ENCODE measurements at regions not wholly inside any gene's neighbourhood (a gene's known extent, or its start where the extent isn't known, plus 50 kb on each side); places are given as distances from the start of the nearest gene placed in this dataset.

DNA sequence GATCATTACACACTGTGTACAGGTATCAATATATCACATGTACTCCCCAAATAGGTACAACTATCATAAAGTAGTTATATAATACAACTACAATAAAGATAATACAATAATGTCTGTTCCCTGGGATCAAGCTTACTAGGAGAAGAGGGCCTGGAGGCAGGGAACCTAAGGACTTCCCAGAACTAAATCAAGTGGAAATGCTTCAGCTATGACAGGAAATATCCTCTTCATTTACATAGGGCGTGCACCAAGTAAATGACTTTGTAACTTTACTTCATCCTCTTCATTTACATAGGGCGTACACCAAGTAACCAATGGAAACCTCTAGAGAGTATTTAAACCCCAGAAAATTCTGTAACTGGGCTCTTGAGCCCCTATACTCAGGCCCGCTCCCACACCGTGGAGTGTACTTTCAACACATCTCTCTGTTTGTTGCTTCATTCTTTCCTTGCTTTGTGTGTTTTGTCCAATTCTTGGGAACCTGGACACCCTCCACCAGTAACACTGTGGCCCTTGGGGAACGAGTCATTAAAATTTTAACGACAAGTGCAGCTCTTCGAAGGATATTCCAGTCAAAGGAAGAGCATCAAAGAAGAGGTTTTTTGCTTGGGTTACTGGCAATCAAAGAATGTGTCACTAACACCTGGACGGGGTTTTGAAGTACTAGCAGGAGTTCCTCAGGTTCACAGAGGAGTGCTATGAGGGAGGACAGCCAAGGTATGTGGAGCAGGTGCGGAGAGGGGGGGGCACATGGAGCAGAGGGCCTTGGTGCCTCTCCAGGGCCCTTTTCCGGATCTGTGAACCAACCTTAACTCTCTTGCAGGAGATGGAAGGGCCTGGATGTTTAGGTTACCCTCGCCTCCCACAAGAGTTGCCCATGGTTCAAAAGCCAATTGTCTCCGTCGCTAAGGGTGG lies 106.6 kb upstream of the DAP start:
- H3K27me3 ChIP-seq (ENCODE audit: insufficient read depth, low read length): no peaks in the 10 kb centered on the region
- H3K9me3 ChIP-seq (ENCODE audit: low read length): no peaks in the 10 kb centered on the region
- no peak overlapping the region for H2AFZ ChIP-seq (ENCODE audit: low read depth, low read length)
- H3K4me1 ChIP-seq (ENCODE audit: insufficient read depth, low read length): no peaks in the 10 kb centered on the region
- H3K36me3 ChIP-seq (ENCODE audit: insufficient read depth, low read length): no peaks in the 10 kb centered on the region
- H3K4me3 ChIP-seq (ENCODE audit: low read length): no peak overlapping the region

DNA sequence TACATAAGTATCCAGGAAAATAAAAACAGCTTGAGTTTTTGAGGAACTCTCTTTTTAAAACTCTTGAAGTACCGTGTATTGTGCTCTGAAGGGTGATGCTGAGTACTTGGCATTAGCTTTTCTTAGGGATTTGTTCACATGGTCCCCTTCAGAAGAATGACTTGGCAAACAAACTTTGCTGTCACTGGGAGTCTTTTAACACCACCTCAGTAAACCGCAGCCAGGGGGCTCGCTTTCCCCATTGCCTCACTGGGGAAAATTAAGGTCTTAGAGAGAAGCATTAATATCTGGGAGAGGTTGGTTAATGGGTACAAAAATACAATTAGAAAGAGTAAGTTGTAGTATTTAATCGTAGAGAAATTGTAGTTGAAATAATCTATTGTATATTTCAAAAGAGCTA lies 105.9 kb upstream of the DAP start:
- H3K4me3 ChIP-seq (ENCODE audit: low read length): no peak overlapping the region
- H3K9me3 ChIP-seq (ENCODE audit: low read length): no peaks in the 10 kb centered on the region
- no peak overlapping the region for H2AFZ ChIP-seq (ENCODE audit: low read depth, low read length)
- H3K27me3 ChIP-seq (ENCODE audit: insufficient read depth, low read length): no peaks in the 10 kb centered on the region
- H3K36me3 ChIP-seq (ENCODE audit: insufficient read depth, low read length): no peaks in the 10 kb centered on the region
- H3K4me1 ChIP-seq (ENCODE audit: insufficient read depth, low read length): no peaks in the 10 kb centered on the region

DNA sequence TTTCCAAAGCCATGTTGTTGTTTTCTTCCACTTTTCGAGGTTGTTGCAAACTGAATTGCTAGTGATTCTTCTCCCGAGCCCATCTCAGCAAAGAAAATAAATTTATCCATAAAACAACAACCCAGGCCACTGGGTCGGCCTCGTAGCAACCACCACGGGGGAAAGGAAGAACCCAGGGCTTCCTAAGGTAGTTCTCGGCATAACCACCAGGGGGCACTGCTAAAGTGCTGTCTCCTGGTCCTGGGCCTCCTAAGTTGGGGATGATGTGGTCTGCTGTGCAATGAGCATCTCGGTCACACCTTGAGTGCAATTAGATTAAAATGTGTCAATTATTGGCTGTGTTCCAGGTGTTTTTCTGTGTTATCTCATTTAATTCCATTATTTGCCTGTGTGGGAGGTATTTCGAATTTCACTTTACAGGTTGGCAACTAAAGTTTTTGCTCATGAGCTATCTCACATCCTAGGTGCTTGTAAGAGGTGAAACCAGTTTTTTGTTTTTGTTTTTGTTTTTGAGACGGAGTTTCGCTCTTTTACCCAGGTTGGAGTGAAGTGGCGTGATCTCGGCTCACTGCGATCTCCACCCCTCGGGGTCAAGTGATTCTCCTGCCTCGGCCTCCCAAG lies 102.8 kb upstream of the DAP start:
- H2AFZ ChIP-seq (ENCODE audit: low read depth, low read length): no peak overlapping the region
- no peaks in the 10 kb centered on the region for H3K27me3 ChIP-seq (ENCODE audit: insufficient read depth, low read length)
- H3K9me3 ChIP-seq (ENCODE audit: low read length): no peaks in the 10 kb centered on the region
- no peaks in the 10 kb centered on the region for H3K36me3 ChIP-seq (ENCODE audit: insufficient read depth, low read length)
- H3K4me3 ChIP-seq (ENCODE audit: low read length): no peak overlapping the region
- peaks cover 6% of the 10 kb centered on the region for H3K4me1 ChIP-seq (ENCODE audit: insufficient read depth, low read length)

DNA sequence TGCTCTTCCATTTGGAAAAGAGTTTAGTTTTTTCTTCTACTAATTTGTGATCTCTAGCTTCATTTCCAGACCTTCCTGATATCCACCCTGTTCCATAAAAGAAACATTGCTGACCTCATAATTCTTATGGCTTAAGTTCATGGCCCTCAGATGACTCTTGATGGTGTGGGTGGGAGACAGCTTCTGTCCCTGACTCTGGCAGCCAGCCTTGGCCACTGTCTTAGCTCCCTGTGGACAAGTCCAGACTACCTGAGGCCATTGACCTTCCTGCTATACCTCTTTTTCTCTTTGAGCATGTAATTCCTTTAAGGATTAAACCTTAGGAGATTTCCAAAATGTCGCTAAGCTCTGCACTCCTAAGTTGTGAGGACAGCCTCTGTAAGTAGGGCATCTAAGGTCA lies 101.1 kb upstream of the DAP start:
- Histone ChIP-seq H3K27me3 (ENCODE audit: insufficient read depth, low read length) (no peaks in the 10 kb centered on the region), H3K36me3 (ENCODE audit: insufficient read depth, low read length) (no peaks in the 10 kb centered on the region), H3K4me3 (ENCODE audit: low read length) (no peak overlapping the region), H3K4me1 (ENCODE audit: insufficient read depth, low read length) (peaks cover 14% of the 10 kb centered on the region), H3K9me3 (ENCODE audit: low read length) (no peaks in the 10 kb centered on the region), H2AFZ (ENCODE audit: low read depth, low read length) (no peak overlapping the region)

DNA sequence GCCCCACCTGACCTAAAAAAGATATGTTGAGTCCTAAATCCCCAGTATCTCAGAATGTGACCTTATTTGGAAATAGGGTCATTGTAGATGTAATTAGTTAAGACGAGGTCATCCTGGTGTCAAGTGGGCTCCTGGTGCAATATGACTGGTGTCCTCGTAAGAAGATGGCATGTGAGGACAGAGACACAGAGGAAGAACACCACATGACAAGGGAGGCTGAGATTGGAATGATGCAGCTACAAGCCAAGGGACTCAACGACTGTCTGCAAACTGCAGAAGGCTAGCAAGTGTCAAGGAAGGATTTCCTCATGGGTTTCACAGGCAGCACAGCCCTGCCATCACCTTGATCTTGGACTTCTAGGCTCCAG lies 100.4 kb upstream of the DAP start:
- Histone ChIP-seq H2AFZ (ENCODE audit: low read depth, low read length) (no peak overlapping the region), H3K27me3 (ENCODE audit: insufficient read depth, low read length) (no peaks in the 10 kb centered on the region), H3K4me3 (ENCODE audit: low read length) (no peak overlapping the region), H3K4me1 (ENCODE audit: insufficient read depth, low read length) (peaks cover 20% of the 10 kb centered on the region), H3K36me3 (ENCODE audit: insufficient read depth, low read length) (no peaks in the 10 kb centered on the region), H3K9me3 (ENCODE audit: low read length) (no peaks in the 10 kb centered on the region)

DNA sequence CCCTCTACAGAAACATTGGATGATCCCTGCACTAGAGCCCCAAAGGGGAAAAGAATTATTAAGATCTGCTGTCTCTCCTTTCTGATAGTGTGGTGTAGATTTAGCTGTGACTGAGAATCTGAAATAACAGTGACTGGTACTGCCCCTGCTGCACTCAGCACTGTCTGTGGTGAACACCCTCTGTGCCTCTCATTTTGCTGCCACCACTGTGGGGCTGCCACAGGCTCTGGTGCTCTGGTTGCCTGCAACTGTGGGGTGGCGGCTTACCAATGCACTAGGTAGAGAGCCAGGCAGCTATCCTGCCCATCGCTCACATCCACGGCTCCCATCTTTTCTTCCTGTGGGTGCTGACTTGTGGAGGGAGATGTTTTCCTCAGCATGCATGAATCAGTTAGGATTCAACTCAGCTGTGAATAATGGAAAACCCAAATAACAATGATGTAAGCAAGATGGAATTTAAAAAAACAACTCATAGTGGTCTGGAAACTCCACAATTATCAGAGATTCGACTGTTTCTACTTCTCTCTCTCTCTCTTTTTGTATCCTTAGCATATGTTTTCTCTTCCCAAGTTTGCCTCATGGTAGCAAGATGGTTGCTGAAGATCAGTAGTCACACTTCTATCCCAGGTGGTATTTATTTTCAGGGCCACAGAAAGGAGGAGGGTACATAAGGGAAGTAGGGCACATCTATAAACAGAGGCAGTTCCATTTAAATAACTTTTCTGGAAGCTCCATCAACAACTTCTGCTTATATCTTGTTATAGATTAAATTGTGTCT lies 99.8 kb upstream of the DAP start:
- Histone ChIP-seq H3K36me3 (ENCODE audit: insufficient read depth, low read length) (no peaks in the 10 kb centered on the region), H3K9me3 (ENCODE audit: low read length) (no peaks in the 10 kb centered on the region), H3K4me3 (ENCODE audit: low read length) (no peak overlapping the region), H3K4me1 (ENCODE audit: insufficient read depth, low read length) (peaks cover 26% of the 10 kb centered on the region), H3K27me3 (ENCODE audit: insufficient read depth, low read length) (no peaks in the 10 kb centered on the region), H2AFZ (ENCODE audit: low read depth, low read length) (no peak overlapping the region)

DNA sequence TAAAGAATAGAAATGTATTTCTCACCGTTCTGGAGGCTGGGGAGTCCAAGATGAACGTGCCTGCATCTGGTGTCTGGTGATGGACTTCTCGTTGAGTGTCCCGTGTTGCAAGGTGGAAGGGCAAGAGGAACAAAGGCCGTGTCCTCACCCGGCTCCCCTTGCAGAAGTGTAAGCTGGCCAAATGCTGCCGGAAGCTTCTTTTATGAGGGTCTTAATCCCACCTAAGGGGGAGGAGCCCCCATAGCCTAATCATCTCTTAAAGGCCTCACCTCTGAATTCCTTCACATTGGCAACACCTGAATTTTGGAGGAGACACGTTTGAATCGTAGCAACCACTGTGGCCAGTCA lies 99.1 kb upstream of the DAP start:
- no peaks in the 10 kb centered on the region for H3K27me3 ChIP-seq (ENCODE audit: insufficient read depth, low read length)
- H2AFZ ChIP-seq (ENCODE audit: low read depth, low read length): no peak overlapping the region
- H3K4me1 ChIP-seq (ENCODE audit: insufficient read depth, low read length): peaks cover 27% of the 10 kb centered on the region
- no peaks in the 10 kb centered on the region for H3K9me3 ChIP-seq (ENCODE audit: low read length)
- no peaks in the 10 kb centered on the region for H3K36me3 ChIP-seq (ENCODE audit: insufficient read depth, low read length)
- H3K4me3 ChIP-seq (ENCODE audit: low read length): no peak overlapping the region

DNA sequence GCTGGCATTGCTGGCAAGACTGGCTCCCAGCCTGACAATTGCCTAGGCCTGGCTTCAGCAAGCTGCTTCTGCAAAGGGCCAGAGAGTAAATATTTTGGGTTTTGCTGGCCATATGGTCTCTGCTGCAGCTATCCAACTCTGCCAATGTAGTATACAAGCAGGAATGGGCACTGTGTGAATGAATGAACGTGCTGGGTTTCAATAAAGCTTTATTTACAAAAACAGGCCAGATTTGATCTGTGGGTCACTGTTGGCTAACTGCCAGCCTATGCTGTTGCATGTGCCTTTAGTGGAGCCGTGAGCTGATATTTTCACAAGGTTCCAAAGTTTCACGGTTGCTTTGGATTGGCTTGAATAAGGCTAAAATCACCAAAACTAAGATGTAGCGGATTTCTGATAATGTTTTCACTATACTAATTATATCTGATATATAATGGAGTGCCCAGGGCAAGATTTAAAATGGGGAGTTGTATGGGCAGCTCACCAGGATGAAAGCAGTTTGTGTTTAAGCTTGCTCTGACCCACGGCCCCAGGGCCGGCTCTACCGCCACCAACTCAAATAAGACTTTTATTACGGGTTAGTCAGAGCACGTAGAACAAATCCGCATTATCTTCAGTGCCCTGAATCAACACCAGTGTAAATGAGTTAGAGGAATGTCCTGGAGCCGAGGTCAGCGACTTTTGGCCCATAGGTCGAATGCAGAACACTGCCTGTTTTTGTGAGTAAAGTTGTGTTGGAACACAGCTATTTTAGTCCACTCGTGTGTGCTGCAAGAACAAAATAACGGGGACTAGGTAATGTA lies 98.6 kb upstream of the DAP start:
- Histone ChIP-seq H2AFZ (ENCODE audit: low read depth, low read length) (no peak overlapping the region), H3K27me3 (ENCODE audit: insufficient read depth, low read length) (no peaks in the 10 kb centered on the region), H3K4me1 (ENCODE audit: insufficient read depth, low read length) (peaks cover 27% of the 10 kb centered on the region), H3K36me3 (ENCODE audit: insufficient read depth, low read length) (no peaks in the 10 kb centered on the region), H3K9me3 (ENCODE audit: low read length) (no peaks in the 10 kb centered on the region), H3K4me3 (ENCODE audit: low read length) (no peak overlapping the region)

DNA sequence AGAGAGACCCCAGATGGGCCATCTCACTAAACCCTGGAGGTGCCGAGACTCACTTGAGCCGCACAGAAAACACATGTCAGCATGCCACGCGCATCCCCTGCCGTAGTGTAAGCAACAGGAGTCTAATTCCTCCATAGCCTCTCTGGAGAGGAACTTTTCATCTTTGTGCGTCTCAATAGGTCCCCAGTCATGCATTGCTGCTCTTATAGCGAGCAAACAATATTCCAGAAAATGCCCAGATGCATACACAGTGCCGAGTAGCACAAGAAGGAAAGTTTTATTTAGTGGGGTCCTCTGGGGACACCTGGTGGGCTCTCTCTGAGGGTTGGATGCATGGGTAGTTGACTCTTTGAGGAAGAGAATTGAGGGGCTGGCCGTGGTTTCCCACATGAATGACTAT lies 97.9 kb upstream of the DAP start:
- H3K36me3 ChIP-seq (ENCODE audit: insufficient read depth, low read length): no peaks in the 10 kb centered on the region
- peaks cover 27% of the 10 kb centered on the region for H3K4me1 ChIP-seq (ENCODE audit: insufficient read depth, low read length)
- no peaks in the 10 kb centered on the region for H3K9me3 ChIP-seq (ENCODE audit: low read length)
- H2AFZ ChIP-seq (ENCODE audit: low read depth, low read length): no peak overlapping the region
- no peaks in the 10 kb centered on the region for H3K27me3 ChIP-seq (ENCODE audit: insufficient read depth, low read length)
- no peak overlapping the region for H3K4me3 ChIP-seq (ENCODE audit: low read length)

DNA sequence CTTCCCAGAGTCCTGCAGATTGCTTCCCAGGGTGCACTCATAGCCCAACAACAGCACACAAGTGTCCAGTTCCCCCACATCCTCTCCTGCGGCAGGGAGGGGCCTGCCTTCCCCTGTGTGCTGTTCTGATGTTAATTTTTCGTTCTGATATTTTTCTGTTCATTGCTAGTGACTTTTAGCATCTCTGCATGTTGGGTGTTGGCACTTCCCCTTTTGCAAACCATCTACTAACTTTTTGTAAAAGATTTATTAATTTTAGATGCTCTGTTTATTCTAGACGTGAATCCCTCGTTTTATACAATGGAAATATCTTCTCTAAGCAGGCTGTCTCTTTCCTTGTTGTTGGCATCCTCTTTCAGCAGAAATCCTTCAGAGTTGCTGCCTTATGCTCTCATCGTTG lies 97.3 kb upstream of the DAP start:
- no peak overlapping the region for H2AFZ ChIP-seq (ENCODE audit: low read depth, low read length)
- no peaks in the 10 kb centered on the region for H3K9me3 ChIP-seq (ENCODE audit: low read length)
- H3K4me1 ChIP-seq (ENCODE audit: insufficient read depth, low read length): peaks cover 27% of the 10 kb centered on the region
- no peak overlapping the region for H3K4me3 ChIP-seq (ENCODE audit: low read length)
- no peaks in the 10 kb centered on the region for H3K36me3 ChIP-seq (ENCODE audit: insufficient read depth, low read length)
- no peaks in the 10 kb centered on the region for H3K27me3 ChIP-seq (ENCODE audit: insufficient read depth, low read length)

DNA sequence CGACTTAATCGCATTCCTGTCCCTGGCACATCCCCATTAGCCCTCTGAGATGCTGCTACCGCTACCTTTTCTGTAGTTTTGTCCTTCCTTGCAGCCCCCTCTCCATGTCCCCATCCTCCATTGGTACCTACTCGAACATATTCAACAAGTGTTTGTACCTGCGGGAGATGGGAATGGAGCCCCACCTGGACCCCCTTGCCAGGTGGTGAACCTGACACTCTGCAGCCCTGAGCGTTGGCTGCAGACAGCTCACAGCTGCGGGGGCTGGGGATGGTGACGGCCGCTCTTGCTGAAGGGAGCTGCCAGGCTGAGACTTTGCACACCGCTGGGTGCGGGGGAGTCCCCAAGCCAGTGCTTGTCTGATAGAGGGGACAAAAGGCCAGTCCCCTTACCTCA lies 96.3 kb upstream of the DAP start:
- Histone ChIP-seq H3K4me3 (ENCODE audit: low read length) (peak overlapping the region; percentile 40), H2AFZ (ENCODE audit: low read depth, low read length) (peak overlapping the region; percentile 70), H3K4me1 (ENCODE audit: insufficient read depth, low read length) (peaks cover 27% of the 10 kb centered on the region), H3K9me3 (ENCODE audit: low read length) (no peaks in the 10 kb centered on the region), H3K27me3 (ENCODE audit: insufficient read depth, low read length) (no peaks in the 10 kb centered on the region), H3K36me3 (ENCODE audit: insufficient read depth, low read length) (no peaks in the 10 kb centered on the region)

DNA sequence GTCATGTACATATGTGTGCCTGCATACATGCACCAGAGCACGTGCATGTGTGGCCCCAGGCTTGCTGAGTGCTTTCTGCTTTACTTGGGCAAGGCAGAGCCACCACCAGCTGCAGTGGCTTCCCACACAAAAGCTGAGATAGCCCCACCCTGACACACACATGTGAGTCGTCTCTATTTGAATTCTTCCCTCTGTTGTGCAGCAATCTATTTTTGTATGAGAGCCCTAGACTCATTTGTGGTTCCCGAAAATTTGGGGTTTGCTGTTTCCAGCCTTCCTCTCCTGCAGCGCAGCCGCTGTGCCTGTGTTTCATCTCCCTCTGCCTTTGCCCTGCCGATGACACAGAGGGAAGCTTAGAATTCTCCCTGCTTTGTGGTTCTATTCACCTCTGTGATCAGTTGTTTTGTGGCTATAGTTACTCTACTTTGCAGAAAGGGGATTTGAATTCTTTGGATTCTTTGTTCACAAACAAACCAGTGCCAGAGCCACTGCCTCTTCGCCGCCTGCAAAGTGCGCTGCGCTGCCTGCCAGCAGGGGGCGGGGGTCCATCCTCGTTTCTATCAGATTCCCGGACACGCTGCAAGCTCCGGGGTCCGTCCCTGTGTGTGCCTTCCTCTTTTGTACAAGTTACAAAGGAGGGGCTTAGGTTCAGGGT lies 95.8 kb upstream of the DAP start:
- Histone ChIP-seq H2AFZ (ENCODE audit: low read depth, low read length) (peak overlapping the region; percentile 70), H3K4me1 (ENCODE audit: insufficient read depth, low read length) (peaks cover 27% of the 10 kb centered on the region), H3K4me3 (ENCODE audit: low read length) (peak overlapping the region; percentile 40), H3K9me3 (ENCODE audit: low read length) (no peaks in the 10 kb centered on the region), H3K36me3 (ENCODE audit: insufficient read depth, low read length) (no peaks in the 10 kb centered on the region), H3K27me3 (ENCODE audit: insufficient read depth, low read length) (no peaks in the 10 kb centered on the region)
